Chondrocyte (in vitro differentiated cells): ENCODE measurements at regions not wholly inside any gene's neighbourhood (a gene's known extent, or its start where the extent isn't known, plus 50 kb on each side); places are given as distances from the start of the nearest gene placed in this dataset.

Experiments
- DNase-seq: peaks from one replicate; pipeline ENCODE4 v3.0.0; 2021; ENCODE audit warnings: mixed read lengths, low spot score
- H3K27ac Mint-ChIP-seq: one replicate; pipeline ENCODE4 v1.8.0; 2021; ENCODE audit warnings: mild to moderate bottlenecking, moderate library complexity, mixed read lengths; ENCODE audit not compliant: unreplicated experiment
- H3K27me3 Mint-ChIP-seq: 2 replicates; pipeline ENCODE4 v1.8.0; 2021; ENCODE audit warnings: low read depth, mixed read lengths
- H3K36me3 Mint-ChIP-seq: 2 replicates; pipeline ENCODE4 v1.8.0; 2021; ENCODE audit warnings: low read depth, mixed read lengths
- H3K4me1 Mint-ChIP-seq: 2 replicates; pipeline ENCODE4 v1.8.0; 2021; ENCODE audit warnings: low read depth, mild to moderate bottlenecking, mixed read lengths
- H3K4me3 Mint-ChIP-seq: one replicate; pipeline ENCODE4 v1.8.0; 2021; ENCODE audit warnings: mild to moderate bottlenecking, moderate library complexity, mixed read lengths; ENCODE audit not compliant: unreplicated experiment
- H3K9me3 Mint-ChIP-seq: 2 replicates; pipeline ENCODE4 v1.8.0; 2021; ENCODE audit warnings: low read depth, mixed read lengths
- TF ChIP-seq, protein P1 (sequence below): fragments of 200-600 bp; sonication (generic); IDR thresholded peaks from 2 replicates; pipeline ENCODE4 v1.5.0; 2021; ENCODE audit warnings: antibody characterized with exemption, mild to moderate bottlenecking, moderate library complexity

DNA sequence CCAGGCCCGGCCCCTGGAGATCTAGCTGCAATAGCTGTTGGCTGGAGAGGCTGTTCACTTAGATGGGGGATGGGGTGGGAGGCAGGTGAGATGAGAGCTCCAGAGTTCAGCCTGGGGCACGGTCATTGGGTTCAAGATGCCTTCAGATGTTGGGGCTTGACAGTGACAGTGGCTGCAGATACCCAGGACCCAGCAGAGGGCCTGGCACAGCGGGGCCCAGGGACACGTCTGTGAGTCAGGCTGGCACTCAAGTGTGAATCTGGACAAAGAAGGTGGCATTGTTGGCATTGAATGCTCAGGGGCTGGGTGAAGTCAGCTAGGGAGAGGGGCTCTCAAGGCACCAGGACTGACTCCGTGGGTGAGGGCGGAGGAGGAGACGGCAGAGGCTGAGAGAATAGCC, 328.1 kb downstream of the SEC14L1 start:
- peaks cover 10% of the 10 kb centered on the region for H3K36me3 Mint-ChIP-seq
- H3K27ac Mint-ChIP-seq: no peak overlapping the region
- no peaks in the 10 kb centered on the region for H3K27me3 Mint-ChIP-seq
- H3K4me3 Mint-ChIP-seq: no peak overlapping the region
- no peak for DNase-seq
- peaks cover 4% of the 10 kb centered on the region for H3K9me3 Mint-ChIP-seq
- H3K4me1 Mint-ChIP-seq: peaks cover 77% of the 10 kb centered on the region
- TF ChIP-seq, protein P1, sequence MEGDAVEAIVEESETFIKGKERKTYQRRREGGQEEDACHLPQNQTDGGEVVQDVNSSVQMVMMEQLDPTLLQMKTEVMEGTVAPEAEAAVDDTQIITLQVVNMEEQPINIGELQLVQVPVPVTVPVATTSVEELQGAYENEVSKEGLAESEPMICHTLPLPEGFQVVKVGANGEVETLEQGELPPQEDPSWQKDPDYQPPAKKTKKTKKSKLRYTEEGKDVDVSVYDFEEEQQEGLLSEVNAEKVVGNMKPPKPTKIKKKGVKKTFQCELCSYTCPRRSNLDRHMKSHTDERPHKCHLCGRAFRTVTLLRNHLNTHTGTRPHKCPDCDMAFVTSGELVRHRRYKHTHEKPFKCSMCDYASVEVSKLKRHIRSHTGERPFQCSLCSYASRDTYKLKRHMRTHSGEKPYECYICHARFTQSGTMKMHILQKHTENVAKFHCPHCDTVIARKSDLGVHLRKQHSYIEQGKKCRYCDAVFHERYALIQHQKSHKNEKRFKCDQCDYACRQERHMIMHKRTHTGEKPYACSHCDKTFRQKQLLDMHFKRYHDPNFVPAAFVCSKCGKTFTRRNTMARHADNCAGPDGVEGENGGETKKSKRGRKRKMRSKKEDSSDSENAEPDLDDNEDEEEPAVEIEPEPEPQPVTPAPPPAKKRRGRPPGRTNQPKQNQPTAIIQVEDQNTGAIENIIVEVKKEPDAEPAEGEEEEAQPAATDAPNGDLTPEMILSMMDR: no peak

DNA sequence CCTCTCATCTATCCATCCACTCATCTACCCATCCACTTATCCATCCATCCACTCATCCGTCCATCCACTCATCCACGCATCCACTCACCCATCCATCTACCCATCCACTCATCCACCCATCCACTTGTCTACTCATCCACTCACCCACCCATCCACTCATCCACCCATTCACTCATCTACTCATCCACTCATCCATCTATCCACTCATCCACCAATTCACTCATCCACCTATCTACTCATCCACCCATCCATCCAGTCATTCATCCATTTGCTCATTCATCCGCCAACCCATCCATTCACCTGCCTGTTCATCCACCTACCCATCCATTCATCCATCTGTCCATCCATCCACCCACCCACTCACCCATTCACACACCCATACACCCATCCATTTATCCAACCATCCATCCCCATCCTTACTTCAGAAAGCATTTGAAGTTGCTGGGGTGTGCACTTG, 329.6 kb downstream of the SEC14L1 start:
- no peak overlapping the region for H3K4me3 Mint-ChIP-seq
- TF ChIP-seq, protein P1: no peak
- H3K36me3 Mint-ChIP-seq: peaks cover 8% of the 10 kb centered on the region
- H3K27me3 Mint-ChIP-seq: no peaks in the 10 kb centered on the region
- peaks cover 84% of the 10 kb centered on the region for H3K4me1 Mint-ChIP-seq
- DNase-seq: no peak
- no peak overlapping the region for H3K27ac Mint-ChIP-seq
- peaks cover 4% of the 10 kb centered on the region for H3K9me3 Mint-ChIP-seq

DNA sequence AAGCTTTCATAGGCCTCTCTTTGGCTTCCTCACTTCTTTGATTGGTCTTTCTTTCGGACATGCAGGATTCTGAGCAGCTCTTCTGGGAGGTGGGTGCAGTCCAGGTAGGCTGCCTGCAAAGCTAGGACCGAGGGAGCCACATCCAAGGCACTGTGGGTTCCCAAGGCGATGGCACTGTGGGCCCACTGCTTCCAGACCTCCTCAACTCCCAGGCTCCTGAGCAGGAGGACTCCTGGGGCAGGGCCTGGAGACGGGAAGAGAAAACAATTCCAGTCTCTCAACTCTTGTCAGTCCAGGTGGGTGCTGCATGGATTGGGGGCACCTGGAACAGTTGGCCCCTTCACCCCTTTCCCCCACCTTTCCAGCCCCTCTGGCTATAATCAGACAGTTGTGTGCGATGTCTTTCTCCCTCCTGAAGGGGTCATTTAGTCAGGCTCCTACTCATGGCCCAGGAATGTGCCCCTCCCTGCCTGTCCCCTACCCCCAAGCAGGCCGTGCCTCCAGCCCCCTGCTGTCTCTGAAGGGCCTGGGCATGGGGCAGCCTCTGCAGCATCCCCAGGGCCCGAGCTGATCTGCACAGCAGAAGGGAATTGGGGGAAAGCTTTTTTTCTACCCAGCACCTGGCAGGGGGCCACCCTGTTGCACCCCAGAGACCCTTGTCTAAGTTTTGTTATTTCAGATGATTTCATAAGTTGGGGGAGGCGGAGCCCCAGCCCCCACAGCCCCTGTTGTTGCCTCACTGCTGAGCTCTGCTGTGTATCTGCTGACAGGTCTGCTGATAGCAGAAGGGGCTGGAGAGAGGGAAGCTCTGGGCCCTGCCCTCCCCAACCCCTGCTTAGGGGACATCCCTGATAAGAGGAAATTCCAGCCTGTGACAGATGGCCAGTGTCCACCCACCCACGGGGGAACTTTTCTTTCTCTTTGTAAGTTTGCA, 330.3 kb downstream of the SEC14L1 start:
- Mint-ChIP-seq H3K4me1 (peaks cover 84% of the 10 kb centered on the region), H3K36me3 (peaks cover 8% of the 10 kb centered on the region), H3K27me3 (no peaks in the 10 kb centered on the region), H3K9me3 (peaks cover 4% of the 10 kb centered on the region), H3K4me3 (peak overlapping the region; percentile 19), H3K27ac (peak overlapping the region; percentile 79)
- no peak for DNase-seq
- TF ChIP-seq, protein P1: no peak

DNA sequence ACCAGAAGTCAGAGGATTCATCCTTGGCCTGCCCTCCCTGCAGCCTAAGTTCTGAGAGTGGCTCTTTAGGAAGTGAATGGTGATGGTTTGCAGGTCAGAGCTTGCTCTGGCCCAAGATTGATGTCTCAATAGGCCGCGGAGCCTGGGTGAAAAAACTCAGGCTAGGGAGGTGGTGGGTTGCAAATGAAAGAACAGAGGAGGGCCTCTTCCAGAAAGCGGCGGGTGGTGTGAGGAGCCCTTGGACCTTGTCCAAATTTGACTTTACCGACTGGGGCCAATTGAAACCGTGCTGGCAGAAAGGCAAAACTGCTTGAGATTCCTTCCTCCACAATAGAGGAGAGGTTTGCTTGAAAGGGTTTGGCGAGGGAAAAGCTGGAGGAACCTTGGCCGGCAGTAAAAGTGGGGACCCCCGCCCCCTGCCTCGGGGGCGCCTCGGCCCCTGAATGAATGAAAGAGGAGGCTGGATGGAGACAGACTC, 331.3 kb downstream of the SEC14L1 start:
- TF ChIP-seq, protein P1: no peak
- peak overlapping the region; percentile 79 for H3K27ac Mint-ChIP-seq
- peaks cover 4% of the 10 kb centered on the region for H3K9me3 Mint-ChIP-seq
- H3K36me3 Mint-ChIP-seq: peaks cover 8% of the 10 kb centered on the region
- DNase-seq: no peak
- peaks cover 84% of the 10 kb centered on the region for H3K4me1 Mint-ChIP-seq
- peak overlapping the region; percentile 39 for H3K4me3 Mint-ChIP-seq
- H3K27me3 Mint-ChIP-seq: no peaks in the 10 kb centered on the region

DNA sequence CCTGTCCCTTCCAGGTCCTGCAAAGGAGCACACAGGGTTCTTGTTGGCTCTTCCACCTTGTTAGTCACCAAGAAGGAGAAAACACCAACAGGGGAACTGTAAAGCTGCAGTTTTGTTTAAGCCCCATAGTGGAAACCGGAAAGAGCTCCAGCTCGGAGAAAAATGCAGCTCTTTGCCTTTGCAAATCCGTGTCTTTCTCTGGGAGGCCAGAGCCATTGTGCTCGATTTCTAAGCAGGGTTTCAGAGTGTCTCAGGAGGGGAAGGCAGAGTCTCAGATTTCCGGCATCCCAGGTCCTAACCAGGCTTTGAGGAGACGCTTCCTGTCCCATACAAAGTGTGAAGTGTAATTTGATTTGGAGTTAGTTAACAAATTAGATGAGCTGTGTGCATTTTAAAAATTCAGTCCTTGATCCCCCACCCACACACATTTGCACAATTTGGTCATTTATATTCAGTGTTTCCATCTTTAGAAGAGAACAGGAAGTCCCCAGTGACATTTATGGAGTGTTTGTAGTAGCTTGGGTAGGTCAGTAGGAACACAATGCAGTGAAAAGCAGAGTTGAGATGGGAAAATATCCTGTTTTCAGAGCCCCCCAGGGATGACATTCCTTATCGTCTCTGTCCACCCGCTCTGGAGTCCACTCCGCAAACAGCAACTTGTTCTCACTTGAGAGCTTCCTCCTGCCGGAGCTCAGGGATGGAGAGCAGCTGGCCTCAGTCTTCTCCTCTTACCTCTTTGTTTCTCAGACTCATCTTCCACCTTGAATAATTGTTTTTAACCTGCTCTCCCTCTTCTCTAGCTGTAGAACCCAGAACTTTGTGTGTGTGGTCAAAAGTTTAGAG, 331.9 kb downstream of the SEC14L1 start:
- DNase-seq: no peak
- H3K36me3 Mint-ChIP-seq: peaks cover 8% of the 10 kb centered on the region

More for the DNA sequence above, 331.9 kb downstream of the SEC14L1 start:
- H3K9me3 Mint-ChIP-seq: peaks cover 4% of the 10 kb centered on the region
- no peaks in the 10 kb centered on the region for H3K27me3 Mint-ChIP-seq
- peak overlapping the region; percentile 79 for H3K27ac Mint-ChIP-seq
- peak overlapping the region; percentile 39 for H3K4me3 Mint-ChIP-seq
- TF ChIP-seq, protein P1: no peak
- peaks cover 89% of the 10 kb centered on the region for H3K4me1 Mint-ChIP-seq
